GM23248 (cell line): ENCODE measurements at regions not wholly inside any gene's neighbourhood (a gene's known extent, or its start where the extent isn't known, plus 50 kb on each side); places are given as distances from the start of the nearest gene placed in this dataset.

Source experiments
- EZH2 ChIP-seq: fragments of 200-600 bp; sonication (generic); IDR thresholded peaks from 2 replicates; pipeline ENCODE4 v1.6.1; 2018; ENCODE audit warnings: antibody characterized with exemption, mild to moderate bottlenecking; ENCODE audit not compliant: insufficient read depth, poor library complexity, severe bottlenecking
- EZH2phosphoT487 ChIP-seq: fragments of 200-600 bp; sonication (generic); IDR thresholded peaks from 2 replicates; pipeline ENCODE4 v1.6.1; 2018; ENCODE audit warnings: antibody characterized with exemption, moderate library complexity, mild to moderate bottlenecking, low read depth; ENCODE audit not compliant: insufficient read depth

DNA sequence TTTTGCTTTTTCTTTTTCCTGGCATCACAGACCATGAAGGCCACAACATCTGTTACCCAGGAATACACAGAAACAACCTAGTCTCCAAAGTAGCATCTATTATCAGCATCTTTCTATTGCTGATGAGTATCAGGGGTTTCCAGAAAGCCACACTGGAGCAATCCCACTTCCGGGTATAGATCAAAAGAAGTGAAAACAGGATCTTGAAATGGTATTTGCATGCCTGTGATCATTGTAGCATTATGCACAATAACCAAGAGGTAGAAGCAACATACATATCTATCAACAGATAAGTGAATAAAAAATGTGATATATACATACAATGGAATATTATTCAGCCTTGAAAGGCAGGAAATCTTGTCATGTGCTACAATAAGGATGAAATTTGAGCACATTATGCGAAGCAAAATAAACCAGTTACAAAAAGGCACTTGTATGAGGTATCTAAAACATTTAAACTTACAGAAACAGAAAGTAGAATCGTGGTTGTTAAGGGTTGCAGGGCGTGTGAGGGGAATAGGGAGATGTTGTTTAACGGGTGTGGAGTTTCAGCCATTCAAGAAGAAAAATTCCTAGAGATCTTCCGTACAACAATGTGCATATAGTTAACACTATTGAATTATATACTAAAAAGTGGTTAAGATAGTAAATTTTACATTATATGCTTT lies 115.1 kb downstream of the KCNE4 start:
- TF ChIP-seq EZH2 (no peak), EZH2phosphoT487 (no peak)
